ENCODE measurements at regions not wholly inside any gene's neighbourhood (a gene's known extent, or its start where the extent isn't known, plus 50 kb on each side); places are given as distances from the start of the nearest gene placed in this dataset.

- TF ChIP-seq CTCF (conservative IDR thresholded peaks at IDR 0.05): no peak
- no peak for TF ChIP-seq ZFX (IDR thresholded peaks at IDR 0.05)
These were observed 176.3 kb downstream of the NPR3 start for GRCh38 chr5:32887390-32887789.
